Endothelial cell of umbilical vein (primary cell): ENCODE measurements at regions not wholly inside any gene's neighbourhood (a gene's known extent, or its start where the extent isn't known, plus 50 kb on each side); places are given as distances from the start of the nearest gene placed in this dataset.
A peak's percentile ranks its signal among the peaks of the same experiment; 100 is the strongest.
"Not testable (repeated sequence)": the region's sequence is repeated elsewhere in the genome, so short reads cannot be mapped to it uniquely, and the experiment has no call there.

ENCODE experiments used
- BruUV-seq: library from RNA; stranded (reverse); fragments of 400-500 nt; replicated peaks from 2 replicates; lab custom pipeline; 2021; lab: Mats Ljungman, UMichigan
- CTCF ChIA-PET: fragments of 300-600, 350-600 bp; sonication (Branson Sonifier 250); formaldehyde crosslinking; loops from one replicate; lab custom pipeline; 2021; ENCODE audit warnings: antibody characterized with exemption, inconsistent platforms; lab: Charles Lee
- POLR2A ChIA-PET: fragments of 300-600, 350-600 bp; sonication (Branson Sonifier 250); formaldehyde crosslinking; loops from one replicate; lab custom pipeline; 2021; ENCODE audit warnings: antibody characterized with exemption, inconsistent platforms; lab: Charles Lee
- DNase-seq: peaks from one replicate; pipeline ENCODE4 v3.0.0-alpha.2; 2011; ENCODE audit warnings: low read depth, low spot score
- FAIRE-seq: peaks from 2 replicates; lab custom pipeline; 2011; peaks lifted over from hg19 to GRCh38; lab: Jason Lieb, UNC
- H2AFZ ChIP-seq: 2 replicates; pipeline ENCODE4 v1.6.0; 2012; ENCODE audit warnings: low read depth, low read length, control low read depth, inconsistent platforms
- H3K27ac ChIP-seq: 2 replicates; pipeline ENCODE4 v1.5.1; 2011; ENCODE audit warnings: low read depth, mild to moderate bottlenecking, control low read depth, low read length, moderate library complexity; ENCODE audit not compliant: insufficient read depth
- H3K27me3 ChIP-seq, 2 experiments: 2 replicates each; pipeline versions ENCODE4 v1.6.0 to v1.6.1; 2011; ENCODE audit warnings: low read length in 2 of 2, mixed read lengths in 1 of 2; ENCODE audit not compliant: control insufficient read depth in 2 of 2, insufficient read depth in 2 of 2
- H3K36me3 ChIP-seq, 2 experiments: 2 replicates in 1 of 2; 3 replicates in 1 of 2; pipeline ENCODE4 v1.5.1; 2011; ENCODE audit warnings: low read length in 2 of 2, mild to moderate bottlenecking in 1 of 2, moderate library complexity in 1 of 2; ENCODE audit not compliant: control insufficient read depth in 2 of 2, insufficient read depth in 2 of 2; ENCODE audit errors: extremely low read depth in 1 of 2
- H3K4me1 ChIP-seq: 3 replicates; pipeline ENCODE4 v1.5.1; 2011; ENCODE audit warnings: mild to moderate bottlenecking, low read length; ENCODE audit not compliant: control insufficient read depth, insufficient read depth; ENCODE audit errors: extremely low read depth
- H3K4me2 ChIP-seq: 2 replicates; pipeline ENCODE4 v1.6.1; 2011; ENCODE audit warnings: low read length, control low read depth, mixed read lengths; ENCODE audit not compliant: insufficient read depth
- H3K4me3 ChIP-seq, 3 experiments: fragments of 200-600 bp in 1 of 3; sonication (generic), shearing (Covaris generic) in 1 of 3; replicated peaks in 1 of 3; 2 replicates each; pipeline ENCODE4 v1.5.1; 2011 to 2016; ENCODE audit warnings: control low read depth in 3 of 3, low read length in 3 of 3, mild to moderate bottlenecking in 2 of 3, inconsistent platforms in 1 of 3, low read depth in 1 of 3, moderate library complexity in 1 of 3; ENCODE audit not compliant: insufficient read depth in 1 of 3
- H3K79me2 ChIP-seq: 2 replicates; pipeline ENCODE4 v1.6.0; 2012; ENCODE audit warnings: low read length, inconsistent platforms; ENCODE audit not compliant: control insufficient read depth, insufficient read depth
- H3K9ac ChIP-seq: replicated peaks from 2 replicates; pipeline ENCODE3; 2011; ENCODE audit warnings: low read length, control low read depth; ENCODE audit not compliant: insufficient read depth; ENCODE audit errors: extremely low read depth
- H3K9me1 ChIP-seq: replicated peaks from 3 replicates; pipeline ENCODE4 v1.6.0; 2011; ENCODE audit warnings: mild to moderate bottlenecking, low read length; ENCODE audit not compliant: control insufficient read depth, insufficient read depth; ENCODE audit errors: extremely low read depth
- H3K9me3 ChIP-seq: replicated peaks from 2 replicates; pipeline ENCODE4 v1.5.1; 2012; ENCODE audit warnings: low read length, inconsistent platforms; ENCODE audit not compliant: control insufficient read depth, insufficient read depth
- H4K20me1 ChIP-seq: replicated peaks from 2 replicates; pipeline ENCODE3; 2011; ENCODE audit warnings: mild to moderate bottlenecking, low read length; ENCODE audit not compliant: control insufficient read depth, insufficient read depth; ENCODE audit errors: extremely low read depth
- EZH2 ChIP-seq: IDR thresholded peaks from 2 replicates; pipeline ENCODE4 v1.6.1; 2012; ENCODE audit warnings: borderline replicate concordance, low read depth, mild to moderate bottlenecking, moderate library complexity, low read length, inconsistent platforms; ENCODE audit not compliant: severe bottlenecking
- FOS ChIP-seq: IDR thresholded peaks from 2 replicates; pipeline ENCODE4 v1.6.1; 2011; ENCODE audit warnings: mild to moderate bottlenecking, low read length, moderate library complexity, borderline replicate concordance; ENCODE audit not compliant: insufficient read depth
- GATA2 ChIP-seq: IDR thresholded peaks from 2 replicates; pipeline ENCODE4 v1.7.0; 2011; ENCODE audit warnings: low read depth, mild to moderate bottlenecking, moderate library complexity, mixed read lengths, low read length; ENCODE audit not compliant: insufficient read length, insufficient read depth
- JUN ChIP-seq: IDR thresholded peaks from 2 replicates; pipeline ENCODE4 v1.6.1; 2011; ENCODE audit warnings: borderline replicate concordance, low read depth; ENCODE audit not compliant: insufficient read length, insufficient read depth
- MYC ChIP-seq: IDR thresholded peaks from one replicate; pipeline ENCODE4 v1.6.1; 2011; ENCODE audit warnings: mild to moderate bottlenecking, low read depth, low read length
- POLR2A ChIP-seq: IDR thresholded peaks from 2 replicates; pipeline ENCODE4 v1.6.1; 2012; ENCODE audit warnings: low read depth, mild to moderate bottlenecking, control low read depth, low read length
- POLR2AphosphoS5 ChIP-seq: IDR thresholded peaks from 2 replicates; pipeline ENCODE4 v1.6.1; 2012; ENCODE audit warnings: low read depth, mild to moderate bottlenecking, control low read depth, low read length, moderate library complexity; ENCODE audit not compliant: insufficient read depth
- dilution Hi-C: fragments of 300-500 bp; cut with MboI; formaldehyde crosslinking; loops from one replicate; pipeline ENCODE4 v1.15.0; 2019; ENCODE audit warnings: low sequenced_read_pairs; ENCODE audit not compliant: extremely low pct_ligation_motif_present
- intact Hi-C: fragments of 100-400 bp; cut with micrococcal nuclease; formaldehyde crosslinking; loops from one replicate; pipeline ENCODE4 v1.10.0; 2022
- TF ChIP-seq, protein P1 (sequence below), 2 donors: IDR thresholded peaks; 1 replicate in 1 of 2; 2 replicates in 1 of 2; pipeline ENCODE4 v1.5.1; 2011; ENCODE audit warnings: low read length in 2 of 2, mild to moderate bottlenecking in 2 of 2, moderate library complexity in 2 of 2, control low read depth in 1 of 2, inconsistent platforms in 1 of 2, low read depth in 1 of 2; ENCODE audit not compliant: insufficient read depth in 1 of 2; ENCODE audit errors: extremely low read depth in 1 of 2
- TF ChIP-seq, protein P2 (sequence below): IDR thresholded peaks from 2 replicates; pipeline ENCODE4 v1.6.1; 2011; ENCODE audit not compliant: insufficient read depth, insufficient read length

DNA sequence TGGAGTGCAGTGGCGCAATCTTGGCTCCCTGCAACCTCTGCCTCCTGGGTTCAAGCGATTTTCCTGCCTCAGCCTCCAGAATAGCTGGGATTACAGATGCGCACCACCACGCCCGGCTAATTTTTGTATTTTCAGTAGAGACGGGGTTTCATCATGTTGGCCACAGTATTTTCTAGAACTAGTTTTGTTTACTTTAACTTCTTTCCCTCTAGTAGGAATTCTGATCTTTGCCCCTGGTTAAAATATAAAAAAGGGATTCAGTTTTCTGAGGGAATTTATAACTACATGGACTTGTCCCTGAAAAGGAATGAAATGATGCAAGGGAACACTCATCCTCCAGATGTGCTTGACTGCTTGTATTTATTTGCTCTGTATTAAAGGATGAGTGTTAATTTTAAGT lies 628.9 kb downstream of the ETNK1 start:
- H3K36me3 ChIP-seq, H3K9ac ChIP-seq, FAIRE-seq, H3K27me3 ChIP-seq, H3K4me2 ChIP-seq, H4K20me1 ChIP-seq, H3K9me3 ChIP-seq, H3K9me1 ChIP-seq, H3K27ac ChIP-seq, CTCF ChIA-PET, H3K79me2 ChIP-seq, dilution Hi-C loops, BruUV-seq, POLR2A ChIA-PET, H3K4me3 ChIP-seq, DNase-seq, H2AFZ ChIP-seq: not testable (repeated sequence)
- peaks cover 11% of the 10 kb centered on the region for H3K4me1 ChIP-seq
- intact Hi-C loops, result loop anchor here (2.0 kb wide), 1 partner anchor 41 kb away; no protein-coding TSS in a partner anchor

DNA sequence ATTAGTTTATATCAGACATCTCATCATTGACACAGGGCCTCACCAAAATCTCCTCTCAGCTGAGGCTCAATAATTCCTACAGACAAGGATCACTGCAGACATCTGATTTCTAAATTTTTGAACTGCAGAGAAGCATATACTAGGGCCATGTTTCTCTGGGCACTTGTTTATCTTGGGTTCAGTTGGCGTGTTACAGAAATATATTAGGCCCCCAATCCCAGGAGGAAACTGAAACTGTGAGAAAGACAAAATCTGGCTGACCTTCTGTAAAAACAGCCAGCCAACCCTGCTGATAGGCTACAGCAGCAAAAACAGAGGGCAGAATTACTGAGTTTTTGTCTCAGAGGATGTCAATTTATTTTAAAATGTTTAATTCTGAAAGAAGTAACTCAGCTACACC lies 634.6 kb downstream of the ETNK1 start:
- no peak overlapping the region for H3K9ac ChIP-seq
- no peaks in the 10 kb centered on the region for H4K20me1 ChIP-seq
- H3K27me3 ChIP-seq, result no peaks in the 10 kb centered on the region
- no peak for TF ChIP-seq FOS
- TF ChIP-seq, protein P1, sequence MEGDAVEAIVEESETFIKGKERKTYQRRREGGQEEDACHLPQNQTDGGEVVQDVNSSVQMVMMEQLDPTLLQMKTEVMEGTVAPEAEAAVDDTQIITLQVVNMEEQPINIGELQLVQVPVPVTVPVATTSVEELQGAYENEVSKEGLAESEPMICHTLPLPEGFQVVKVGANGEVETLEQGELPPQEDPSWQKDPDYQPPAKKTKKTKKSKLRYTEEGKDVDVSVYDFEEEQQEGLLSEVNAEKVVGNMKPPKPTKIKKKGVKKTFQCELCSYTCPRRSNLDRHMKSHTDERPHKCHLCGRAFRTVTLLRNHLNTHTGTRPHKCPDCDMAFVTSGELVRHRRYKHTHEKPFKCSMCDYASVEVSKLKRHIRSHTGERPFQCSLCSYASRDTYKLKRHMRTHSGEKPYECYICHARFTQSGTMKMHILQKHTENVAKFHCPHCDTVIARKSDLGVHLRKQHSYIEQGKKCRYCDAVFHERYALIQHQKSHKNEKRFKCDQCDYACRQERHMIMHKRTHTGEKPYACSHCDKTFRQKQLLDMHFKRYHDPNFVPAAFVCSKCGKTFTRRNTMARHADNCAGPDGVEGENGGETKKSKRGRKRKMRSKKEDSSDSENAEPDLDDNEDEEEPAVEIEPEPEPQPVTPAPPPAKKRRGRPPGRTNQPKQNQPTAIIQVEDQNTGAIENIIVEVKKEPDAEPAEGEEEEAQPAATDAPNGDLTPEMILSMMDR (IDR thresholded peaks at IDR 0.05; ENCODE audit: extremely low read depth in 1 of 2, insufficient read depth in 1 of 2, low read depth in 1 of 2, low read length in 2 of 2), result no peak
- no peak for TF ChIP-seq POLR2AphosphoS5
- TF ChIP-seq EZH2, result no peak
- no peak for TF ChIP-seq MYC
- TF ChIP-seq GATA2, result no peak
- TF ChIP-seq JUN, result no peak
- no peak for TF ChIP-seq POLR2A
- TF ChIP-seq, protein P2, sequence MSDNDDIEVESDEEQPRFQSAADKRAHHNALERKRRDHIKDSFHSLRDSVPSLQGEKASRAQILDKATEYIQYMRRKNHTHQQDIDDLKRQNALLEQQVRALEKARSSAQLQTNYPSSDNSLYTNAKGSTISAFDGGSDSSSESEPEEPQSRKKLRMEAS, result no peak
- peaks cover 11% of the 10 kb centered on the region for H3K4me1 ChIP-seq
- no peaks in the 10 kb centered on the region for H3K9me3 ChIP-seq
- POLR2A ChIA-PET, result no interaction called here
- H3K9me1 ChIP-seq, result no peaks in the 10 kb centered on the region
- H3K27ac ChIP-seq, result no peak overlapping the region
- no peak for FAIRE-seq
- dilution Hi-C loops (no loop called here), intact Hi-C loops (no loop called here)
- no peak overlapping the region for H3K4me2 ChIP-seq
- no peaks in the 10 kb centered on the region for H3K79me2 ChIP-seq
- no TSS peak for BruUV-seq
- CTCF ChIA-PET, result interaction anchor here (0.7 kb wide), 1 partner anchor 47 kb away, joined by 3 read pairs; no protein-coding TSS in a partner anchor
- H2AFZ ChIP-seq, result peak overlapping the region; percentile 51
- DNase-seq, result peak; percentile 73
- no peaks in the 10 kb centered on the region for H3K36me3 ChIP-seq
- H3K4me3 ChIP-seq, result no peak overlapping the region
